ENCODE measurements at regions not wholly inside any gene's neighbourhood (a gene's known extent, or its start where the extent isn't known, plus 50 kb on each side); places are given as distances from the start of the nearest gene placed in this dataset.

DNA sequence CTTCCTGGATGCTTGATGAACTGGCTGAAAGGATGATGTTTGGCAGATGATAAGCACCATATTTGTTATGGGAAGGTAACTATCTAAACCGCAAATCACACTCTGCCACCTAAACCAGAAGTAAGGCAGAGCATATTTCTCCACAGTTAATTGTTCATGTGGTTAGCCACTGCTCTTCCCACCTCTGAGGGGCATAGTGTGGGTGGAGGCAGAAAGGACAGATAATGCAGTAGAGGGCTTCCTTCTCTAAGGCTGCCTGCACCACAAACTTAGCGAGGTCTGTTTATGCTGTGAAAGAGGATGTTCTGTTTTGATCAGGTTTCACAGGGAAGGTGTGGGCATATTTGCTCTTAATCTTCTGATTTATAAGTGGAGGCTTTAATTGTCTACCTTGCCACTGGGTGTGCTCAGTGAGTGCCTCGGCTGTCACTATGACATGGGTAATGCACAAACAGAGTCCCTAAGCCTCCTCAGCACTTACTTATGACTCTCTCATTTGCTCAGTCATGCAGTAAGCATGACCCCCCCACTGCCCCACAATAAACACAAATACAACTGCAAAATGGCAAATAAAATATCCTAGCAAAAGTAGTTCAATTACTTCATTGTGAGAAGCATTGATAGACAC, 401.0 kb downstream of the TMA16 start:
- no peaks in the 10 kb centered on the region for H3K79me2 ChIP-seq (ENCODE audit: insufficient read depth, low read depth, low read length)
- no peak overlapping the region for H3K4me2 ChIP-seq (ENCODE audit: low read length)
- DNase-seq (ENCODE audit: low spot score), result no peak
- H4K20me1 ChIP-seq (ENCODE audit: insufficient read depth, low read length), result no peaks in the 10 kb centered on the region
- TF ChIP-seq, protein P1, sequence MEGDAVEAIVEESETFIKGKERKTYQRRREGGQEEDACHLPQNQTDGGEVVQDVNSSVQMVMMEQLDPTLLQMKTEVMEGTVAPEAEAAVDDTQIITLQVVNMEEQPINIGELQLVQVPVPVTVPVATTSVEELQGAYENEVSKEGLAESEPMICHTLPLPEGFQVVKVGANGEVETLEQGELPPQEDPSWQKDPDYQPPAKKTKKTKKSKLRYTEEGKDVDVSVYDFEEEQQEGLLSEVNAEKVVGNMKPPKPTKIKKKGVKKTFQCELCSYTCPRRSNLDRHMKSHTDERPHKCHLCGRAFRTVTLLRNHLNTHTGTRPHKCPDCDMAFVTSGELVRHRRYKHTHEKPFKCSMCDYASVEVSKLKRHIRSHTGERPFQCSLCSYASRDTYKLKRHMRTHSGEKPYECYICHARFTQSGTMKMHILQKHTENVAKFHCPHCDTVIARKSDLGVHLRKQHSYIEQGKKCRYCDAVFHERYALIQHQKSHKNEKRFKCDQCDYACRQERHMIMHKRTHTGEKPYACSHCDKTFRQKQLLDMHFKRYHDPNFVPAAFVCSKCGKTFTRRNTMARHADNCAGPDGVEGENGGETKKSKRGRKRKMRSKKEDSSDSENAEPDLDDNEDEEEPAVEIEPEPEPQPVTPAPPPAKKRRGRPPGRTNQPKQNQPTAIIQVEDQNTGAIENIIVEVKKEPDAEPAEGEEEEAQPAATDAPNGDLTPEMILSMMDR (conservative IDR thresholded peaks at IDR 0.05; ENCODE audit: low read length), result no peak
- no peak for TF ChIP-seq EZH2phosphoT487 (IDR thresholded peaks at IDR 0.05; ENCODE audit: borderline replicate concordance, low read depth, low read length)
- H3K27ac ChIP-seq (ENCODE audit: low read depth, low read length, poor library complexity, severe bottlenecking), result no peak overlapping the region
- intact Hi-C loops (cut with micrococcal nuclease; ENCODE audit: unreplicated experiment), result no loop called here
- H3K4me3 ChIP-seq (ENCODE audit: low read depth, low read length, poor library complexity, severe bottlenecking), result no peak overlapping the region
- H3K9me3 ChIP-seq (ENCODE audit: low read length), result no peaks in the 10 kb centered on the region
- H2AFZ ChIP-seq (ENCODE audit: low read length), result no peak overlapping the region
- ChIA-PET POLR2A (interaction anchor here (0.7 kb wide), 1 partner anchor 14 kb away, joined by 3 read pairs; no protein-coding TSS in a partner anchor), CTCF (ENCODE audit: unreplicated experiment) (no interaction called here)
- no TSS peak for BruUV-seq (replicated peaks)
- H3K9me2 ChIP-seq (ENCODE audit: insufficient read depth, low read length), result no peaks in the 10 kb centered on the region
- H3K4me1 ChIP-seq (ENCODE audit: insufficient read depth, low read length, poor library complexity, severe bottlenecking), result no peaks in the 10 kb centered on the region
- H3K36me3 ChIP-seq (ENCODE audit: insufficient read depth, low read length), result no peaks in the 10 kb centered on the region

DNA sequence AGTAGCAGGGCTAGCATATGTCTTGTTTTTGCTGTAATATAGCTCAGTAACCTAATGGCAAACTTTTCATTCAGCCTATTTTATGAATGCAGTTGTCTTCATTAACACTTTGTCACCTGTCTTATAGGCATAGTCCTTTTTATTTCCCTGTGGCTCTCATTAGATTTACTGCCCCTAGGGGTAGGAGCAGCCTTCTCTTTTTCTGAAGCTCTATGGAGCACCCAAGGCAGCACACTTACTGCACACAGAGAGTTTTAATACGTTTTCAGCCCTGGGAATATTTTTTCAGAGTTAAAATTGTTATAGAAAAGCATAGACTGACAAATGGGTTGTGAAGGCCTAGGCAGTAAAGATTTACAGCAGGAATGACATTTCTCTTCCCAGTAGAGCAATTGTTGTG, 406.8 kb downstream of the TMA16 start:
- H3K9me2 ChIP-seq (ENCODE audit: insufficient read depth, low read length), result no peaks in the 10 kb centered on the region
- POLR2A ChIA-PET, result interaction anchor here (0.8 kb wide), 1 partner anchor 22 kb away, joined by 3 read pairs; no protein-coding TSS in a partner anchor

DNA sequence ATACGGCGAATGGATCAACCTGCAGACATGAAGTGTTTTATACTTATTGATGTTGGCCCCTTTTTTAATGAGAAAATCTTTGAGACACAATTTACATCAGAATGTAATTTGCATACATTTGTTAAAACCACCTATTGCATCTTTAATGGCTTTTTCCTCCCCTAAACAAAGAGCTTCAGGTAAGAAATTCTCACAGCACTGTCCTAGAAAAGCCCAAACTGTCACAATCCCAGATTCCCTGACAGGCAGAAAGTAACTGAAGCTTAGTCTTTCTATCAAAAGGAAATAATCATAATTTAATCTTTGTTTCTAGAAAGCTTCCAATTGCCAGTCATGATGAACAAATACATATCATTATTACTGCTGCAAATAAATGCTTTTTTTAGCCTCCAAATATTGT, 407.9 kb downstream of the TMA16 start:
- Histone ChIP-seq H3K4me1 (ENCODE audit: insufficient read depth, low read length, poor library complexity, severe bottlenecking) (no peaks in the 10 kb centered on the region), H3K4me3 (ENCODE audit: low read depth, low read length, poor library complexity, severe bottlenecking) (no peak overlapping the region), H3K9me2 (ENCODE audit: insufficient read depth, low read length) (no peaks in the 10 kb centered on the region), H3K4me2 (ENCODE audit: low read length) (no peak overlapping the region), H3K27ac (ENCODE audit: low read depth, low read length, poor library complexity, severe bottlenecking) (no peak overlapping the region), H3K36me3 (ENCODE audit: insufficient read depth, low read length) (no peaks in the 10 kb centered on the region), H3K9me3 (ENCODE audit: low read length) (no peaks in the 10 kb centered on the region), H4K20me1 (ENCODE audit: insufficient read depth, low read length) (no peaks in the 10 kb centered on the region), H3K79me2 (ENCODE audit: insufficient read depth, low read depth, low read length) (no peaks in the 10 kb centered on the region), H2AFZ (ENCODE audit: low read length) (no peak overlapping the region)
- POLR2A ChIA-PET, result interaction anchor here (0.8 to 1.3 kb wide), 2 partner anchors 9 to 23 kb away, joined by 3 read pairs; no protein-coding TSS in a partner anchor
- no peak for TF ChIP-seq EZH2phosphoT487 (IDR thresholded peaks at IDR 0.05; ENCODE audit: borderline replicate concordance, low read depth, low read length)
- TF ChIP-seq, protein P1 (conservative IDR thresholded peaks at IDR 0.05; ENCODE audit: low read length), result no peak
- no TSS peak for BruUV-seq (replicated peaks)
- CTCF ChIA-PET (ENCODE audit: unreplicated experiment), result no interaction called here
- intact Hi-C loops (cut with micrococcal nuclease; ENCODE audit: unreplicated experiment), result no loop called here
- no peak for DNase-seq (ENCODE audit: low spot score)

More for the DNA sequence above, 406.8 kb downstream of the TMA16 start:
- Histone ChIP-seq H4K20me1 (ENCODE audit: insufficient read depth, low read length) (no peaks in the 10 kb centered on the region), H3K4me3 (ENCODE audit: low read depth, low read length, poor library complexity, severe bottlenecking) (no peak overlapping the region), H2AFZ (ENCODE audit: low read length) (no peak overlapping the region), H3K4me2 (ENCODE audit: low read length) (no peak overlapping the region), H3K36me3 (ENCODE audit: insufficient read depth, low read length) (no peaks in the 10 kb centered on the region), H3K27ac (ENCODE audit: low read depth, low read length, poor library complexity, severe bottlenecking) (no peak overlapping the region), H3K9me3 (ENCODE audit: low read length) (no peaks in the 10 kb centered on the region), H3K79me2 (ENCODE audit: insufficient read depth, low read depth, low read length) (no peaks in the 10 kb centered on the region), H3K4me1 (ENCODE audit: insufficient read depth, low read length, poor library complexity, severe bottlenecking) (no peaks in the 10 kb centered on the region)
- DNase-seq (ENCODE audit: low spot score), result no peak
- TF ChIP-seq, protein P1 (conservative IDR thresholded peaks at IDR 0.05; ENCODE audit: low read length), result no peak
- no TSS peak for BruUV-seq (replicated peaks)
- intact Hi-C loops (cut with micrococcal nuclease; ENCODE audit: unreplicated experiment), result no loop called here
- CTCF ChIA-PET (ENCODE audit: unreplicated experiment), result no interaction called here

Data from OCI-LY7 (cell line).